Activated T-cell treated with anti-CD3 and anti-CD28 coated beads, Interleukin-2, amount 50 U/mL, for 24 hours (primary cell): ENCODE measurements at regions not wholly inside any gene's neighbourhood (a gene's known extent, or its start where the extent isn't known, plus 50 kb on each side); places are given as distances from the start of the nearest gene placed in this dataset.
A peak's percentile ranks its signal among the peaks of the same experiment; 100 is the strongest.
"Not testable (repeated sequence)": the region's sequence is repeated elsewhere in the genome, so short reads cannot be mapped to it uniquely, and the experiment has no call there.

Source experiments
- DNase-seq: peaks from one replicate; pipeline ENCODE4 v3.0.0-alpha.2; 2020
- H3K27ac Mint-ChIP-seq: 2 replicates; pipeline ENCODE4 v1.8.0; 2020; ENCODE audit warnings: mild to moderate bottlenecking, mixed read lengths
- H3K27me3 Mint-ChIP-seq: 2 replicates; pipeline ENCODE4 v1.8.0; 2020; ENCODE audit warnings: mixed read lengths
- H3K36me3 Mint-ChIP-seq: 2 replicates; pipeline ENCODE4 v1.8.0; 2020; ENCODE audit warnings: low read depth, mixed read lengths
- H3K4me1 Mint-ChIP-seq: 2 replicates; pipeline ENCODE4 v1.8.0; 2020; ENCODE audit warnings: low read depth, mixed read lengths
- H3K4me3 Mint-ChIP-seq: 2 replicates; pipeline ENCODE4 v1.8.0; 2020; ENCODE audit warnings: mild to moderate bottlenecking, moderate library complexity, mixed read lengths
- H3K9me3 Mint-ChIP-seq: 2 replicates; pipeline ENCODE4 v1.8.0; 2020; ENCODE audit warnings: mixed read lengths

DNA sequence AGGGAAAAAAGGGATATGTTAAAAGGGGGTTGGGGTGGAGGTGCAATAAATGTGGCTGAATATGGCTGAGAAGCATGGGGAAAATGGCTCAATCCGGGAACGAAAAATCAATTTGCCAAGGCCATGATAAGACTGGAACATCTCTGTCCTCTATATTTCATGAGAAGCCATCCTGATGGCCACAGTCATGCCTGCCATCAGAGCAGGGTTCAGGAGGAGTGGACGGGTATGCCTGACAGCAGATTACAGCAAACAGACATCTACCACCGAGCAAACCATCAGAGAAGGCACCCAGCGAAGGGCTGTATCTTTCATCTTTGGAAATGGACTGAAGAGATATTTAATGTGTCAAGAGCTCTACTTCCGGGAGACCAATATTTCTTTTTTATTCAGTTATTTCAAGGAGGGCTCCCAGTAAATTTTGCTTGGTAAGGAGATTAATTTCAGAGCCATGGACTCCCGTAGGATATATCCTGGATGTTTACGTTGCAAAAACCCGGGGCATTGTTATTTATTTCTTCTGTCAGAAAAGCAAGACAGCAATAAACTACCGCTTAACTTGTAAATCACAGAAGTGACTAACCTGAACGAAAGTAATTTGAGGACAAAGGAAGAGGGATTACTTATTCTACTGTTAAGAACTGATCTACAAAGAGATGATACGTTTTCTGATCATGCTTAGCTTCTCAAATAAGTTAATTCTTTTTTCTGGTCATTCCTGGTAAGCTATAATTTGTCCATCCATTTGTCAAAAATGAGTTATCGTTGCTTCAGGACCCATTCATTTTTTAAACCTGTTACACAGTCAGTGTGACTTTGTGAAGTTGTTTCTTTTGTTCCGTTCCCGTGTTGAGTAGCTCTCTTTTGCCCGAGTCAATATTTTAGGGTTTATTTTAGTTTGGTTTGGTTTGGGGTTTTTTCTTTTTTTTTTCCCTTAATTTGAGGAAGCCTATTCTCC lies 80.6 kb upstream of the CHD2 start:
- H3K4me3 Mint-ChIP-seq = peak overlapping the region; percentile 77
- H3K27ac Mint-ChIP-seq = peak overlapping the region; percentile 93
- no peak for DNase-seq
- H3K27me3 Mint-ChIP-seq = no peaks in the 10 kb centered on the region
- no peaks in the 10 kb centered on the region for H3K9me3 Mint-ChIP-seq
- H3K36me3 Mint-ChIP-seq = no peaks in the 10 kb centered on the region
- peaks cover 66% of the 10 kb centered on the region for H3K4me1 Mint-ChIP-seq

DNA sequence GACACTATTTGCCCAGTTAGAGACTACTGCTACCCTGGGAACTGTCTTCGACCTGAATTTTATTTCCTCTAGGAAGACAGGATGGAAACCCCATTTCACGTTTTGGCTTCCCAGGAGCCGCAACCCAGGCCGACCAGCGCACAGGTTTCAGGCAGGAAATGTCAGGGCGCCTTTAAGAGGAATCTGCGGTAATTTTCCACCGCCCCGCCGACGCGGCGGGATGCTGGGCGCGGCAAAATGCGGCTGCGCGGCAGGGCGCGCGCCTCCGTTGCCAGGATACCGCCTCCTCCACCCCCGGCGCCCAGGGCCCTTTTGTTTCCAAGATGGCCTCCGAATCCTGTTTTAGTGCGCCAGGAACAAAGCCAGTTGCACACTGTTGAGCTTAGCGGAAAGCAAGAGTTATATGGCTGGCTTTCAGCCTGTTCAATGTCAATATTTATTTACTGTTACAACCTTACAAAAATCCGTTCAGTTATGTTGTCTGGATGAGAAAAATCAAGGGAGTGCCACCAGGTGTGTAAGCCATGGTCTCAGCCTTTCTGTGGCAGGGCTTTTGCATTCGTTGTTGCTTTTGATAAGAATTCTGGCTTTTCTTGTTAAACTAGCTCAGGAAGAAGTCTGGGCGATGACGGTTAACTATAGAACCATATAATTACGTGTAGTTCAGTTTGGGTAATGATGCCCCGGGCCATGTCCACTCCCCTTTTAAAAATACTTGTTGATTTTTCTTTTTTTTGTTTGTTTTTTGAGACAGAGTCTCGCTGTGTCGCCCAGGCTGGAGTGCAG lies 79.7 kb upstream of the CHD2 start:
- no peaks in the 10 kb centered on the region for H3K36me3 Mint-ChIP-seq
- H3K4me1 Mint-ChIP-seq = peaks cover 66% of the 10 kb centered on the region
- no peaks in the 10 kb centered on the region for H3K27me3 Mint-ChIP-seq
- peak overlapping the region; percentile 93 for H3K27ac Mint-ChIP-seq
- H3K9me3 Mint-ChIP-seq = no peaks in the 10 kb centered on the region
- peak overlapping the region; percentile 77 for H3K4me3 Mint-ChIP-seq
- DNase-seq = peak; percentile 88

DNA sequence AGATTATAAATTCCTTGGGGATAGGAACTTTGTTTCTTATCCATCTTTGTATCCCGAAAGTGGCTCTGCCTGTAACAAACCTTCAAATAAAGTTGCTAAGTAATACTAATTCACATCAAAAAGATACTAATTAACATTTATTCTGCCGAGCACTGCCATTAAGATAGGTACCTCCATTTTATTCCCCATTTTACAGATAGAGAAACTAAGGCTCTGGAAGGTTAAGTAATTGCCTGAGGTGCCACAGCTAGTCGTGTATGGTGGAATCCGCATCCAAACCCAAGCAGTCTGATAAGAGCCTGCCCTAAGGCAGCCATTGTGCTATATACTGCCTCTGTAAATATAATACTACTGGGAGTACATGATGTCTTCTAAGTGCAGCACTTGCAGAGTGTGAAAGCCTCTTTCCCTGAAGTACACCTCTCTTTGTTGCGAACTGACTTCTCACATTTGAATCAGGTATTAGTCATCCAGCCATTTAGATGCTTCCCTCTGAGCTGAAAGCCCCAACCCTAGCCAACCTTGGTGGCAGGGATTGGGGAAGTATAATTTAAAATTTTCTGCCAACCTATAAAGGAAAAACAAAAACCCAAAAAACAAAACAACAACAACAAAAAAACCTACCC lies 78.5 kb upstream of the CHD2 start:
- peak overlapping the region; percentile 93 for H3K27ac Mint-ChIP-seq
- peaks cover 72% of the 10 kb centered on the region for H3K4me1 Mint-ChIP-seq

DNA sequence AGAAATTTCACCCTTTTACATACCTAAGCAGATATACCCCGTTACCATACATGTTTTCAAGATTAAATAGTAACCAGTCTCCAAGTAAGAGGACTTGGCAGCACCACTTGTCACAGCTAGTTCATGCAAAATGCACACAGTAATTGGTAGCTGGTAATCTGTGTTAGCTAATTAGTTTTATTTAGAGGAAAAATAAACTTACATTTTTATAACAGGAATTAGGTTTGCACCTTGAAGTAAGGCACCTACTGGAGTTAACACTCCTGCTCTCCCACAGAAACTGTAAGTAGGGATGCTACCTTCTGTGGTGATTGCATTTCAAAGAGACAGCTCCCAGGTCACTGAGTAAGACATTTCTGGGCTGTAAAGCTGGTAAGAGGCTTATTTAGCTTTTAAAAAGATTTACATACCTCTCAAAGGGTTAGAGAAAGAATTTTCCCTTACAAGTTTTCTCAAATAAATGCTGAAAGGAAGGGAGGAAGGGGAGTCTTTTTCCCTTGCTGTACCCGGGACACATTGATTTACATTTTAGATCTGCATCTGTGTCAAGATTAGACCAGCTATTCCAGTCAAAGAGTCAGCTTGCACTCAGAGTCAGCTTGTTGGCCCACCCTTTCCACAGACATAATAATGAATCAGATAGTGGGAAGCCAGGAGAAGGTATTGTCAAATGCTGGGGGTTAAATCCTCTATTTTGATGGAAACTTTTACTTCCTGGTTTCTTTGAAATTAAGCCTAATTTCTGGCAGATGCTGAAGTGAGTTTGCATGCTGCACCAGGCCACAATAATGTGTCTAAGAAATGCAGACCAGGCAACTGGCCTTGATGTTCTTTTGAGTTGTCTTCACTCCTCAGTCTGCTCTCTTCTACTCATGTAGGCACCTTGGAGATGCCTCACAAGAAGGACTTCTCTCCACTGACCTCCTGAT lies 77.6 kb upstream of the CHD2 start:
- Mint-ChIP-seq H3K36me3 (no peaks in the 10 kb centered on the region), H3K27me3 (no peaks in the 10 kb centered on the region), H3K9me3 (no peaks in the 10 kb centered on the region), H3K4me1 (peaks cover 66% of the 10 kb centered on the region), H3K4me3 (peak overlapping the region; percentile 64), H3K27ac (peak overlapping the region; percentile 93)
- DNase-seq = no peak

More for the DNA sequence above, 78.5 kb upstream of the CHD2 start:
- Mint-ChIP-seq H3K36me3 (no peaks in the 10 kb centered on the region), H3K9me3 (no peaks in the 10 kb centered on the region), H3K4me3 (peak overlapping the region; percentile 64), H3K27me3 (no peaks in the 10 kb centered on the region)
- peak; percentile 31 for DNase-seq

DNA sequence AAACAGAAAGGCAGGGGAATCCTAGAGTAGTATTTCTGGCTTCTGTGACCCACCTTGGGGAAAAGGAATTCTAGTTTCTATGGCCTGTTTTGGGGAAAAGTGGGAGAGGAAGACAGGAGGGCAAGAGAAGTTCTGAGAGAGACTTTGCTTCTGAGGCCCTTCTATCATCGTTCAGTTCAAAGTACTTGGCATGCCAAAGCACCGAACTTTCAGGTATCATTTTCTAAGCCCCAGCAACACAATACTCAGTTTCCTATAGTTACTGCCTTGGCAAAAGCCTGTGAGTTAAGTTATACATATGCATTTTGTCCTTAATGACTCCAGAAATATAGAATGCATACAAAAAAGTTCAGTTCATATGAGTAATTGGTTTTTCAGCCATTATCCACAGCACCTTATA lies 74.1 kb upstream of the CHD2 start:
- peaks cover 53% of the 10 kb centered on the region for H3K4me1 Mint-ChIP-seq
- no peak for DNase-seq

DNA sequence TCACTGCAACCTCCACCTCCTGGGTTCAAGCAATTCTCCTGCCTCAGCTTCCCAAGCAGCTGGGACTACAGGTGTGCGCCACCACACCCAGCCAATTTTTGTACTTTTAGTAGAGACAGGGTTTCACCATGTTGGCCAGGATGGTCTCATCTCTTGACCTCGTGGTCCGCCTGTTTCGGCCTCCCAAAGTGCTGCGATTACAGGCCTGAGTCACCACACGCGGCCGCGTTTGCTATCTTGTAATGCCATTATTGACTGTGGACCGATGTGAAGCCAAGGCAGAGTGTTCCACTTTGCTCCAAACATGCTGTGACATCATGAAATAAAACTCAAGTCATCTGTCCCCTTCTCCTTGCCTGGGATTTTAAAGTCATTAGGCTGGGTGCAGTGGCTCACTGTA lies 72.1 kb upstream of the CHD2 start:
- not testable (repeated sequence) for H3K4me3 Mint-ChIP-seq

More for the DNA sequence above, 74.1 kb upstream of the CHD2 start:
- no peak overlapping the region for H3K4me3 Mint-ChIP-seq
- H3K27me3 Mint-ChIP-seq = no peaks in the 10 kb centered on the region
- H3K9me3 Mint-ChIP-seq = no peaks in the 10 kb centered on the region
- peak overlapping the region; percentile 16 for H3K27ac Mint-ChIP-seq
- H3K36me3 Mint-ChIP-seq = no peaks in the 10 kb centered on the region

DNA sequence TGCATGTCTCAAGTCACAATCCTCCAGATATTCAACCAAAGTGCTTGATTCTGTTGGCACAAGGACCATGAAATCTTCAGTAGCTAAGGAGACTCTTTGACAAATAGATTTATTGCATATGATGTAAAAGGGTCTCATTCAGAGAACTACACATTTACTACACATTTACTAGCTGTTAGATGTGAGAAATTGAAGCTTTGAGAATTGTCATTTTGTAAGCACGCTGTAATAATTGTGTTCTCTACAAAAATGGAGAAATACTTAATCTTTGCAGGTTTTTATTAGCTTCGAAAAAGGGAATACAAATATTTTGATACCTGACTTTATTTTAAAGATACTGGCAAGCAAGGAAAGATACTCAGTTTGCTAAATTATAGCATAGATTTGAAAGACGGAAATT lies 70.2 kb upstream of the CHD2 start:
- Mint-ChIP-seq H3K4me3 (no peak overlapping the region), H3K36me3 (no peaks in the 10 kb centered on the region), H3K27me3 (no peaks in the 10 kb centered on the region), H3K9me3 (no peaks in the 10 kb centered on the region), H3K4me1 (peaks cover 65% of the 10 kb centered on the region), H3K27ac (peak overlapping the region; percentile 99)
- DNase-seq = no peak

More for the DNA sequence above, 72.1 kb upstream of the CHD2 start:
- not testable (repeated sequence) for H3K9me3 Mint-ChIP-seq, H3K27me3 Mint-ChIP-seq, H3K27ac Mint-ChIP-seq, H3K36me3 Mint-ChIP-seq, DNase-seq
- peaks cover 55% of the 10 kb centered on the region for H3K4me1 Mint-ChIP-seq

DNA sequence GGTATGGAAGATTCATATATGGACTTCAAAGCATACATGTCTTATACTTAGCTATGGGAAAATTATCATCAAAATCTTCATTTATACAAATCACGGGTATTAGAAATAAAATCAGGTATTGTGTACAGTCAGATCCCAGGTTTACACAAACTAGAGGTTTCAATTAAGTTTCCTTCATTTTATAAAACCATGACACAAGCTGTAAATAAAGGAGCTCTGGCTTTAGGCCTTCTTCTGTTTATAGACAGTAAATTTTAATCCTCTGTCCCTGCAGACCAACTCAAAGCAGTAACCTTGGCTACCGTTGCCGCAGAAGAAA lies 68.8 kb upstream of the CHD2 start:
- Mint-ChIP-seq H3K27ac (peak overlapping the region; percentile 99), H3K4me3 (peak overlapping the region; percentile 70), H3K27me3 (no peaks in the 10 kb centered on the region), H3K9me3 (no peaks in the 10 kb centered on the region), H3K4me1 (peaks cover 57% of the 10 kb centered on the region), H3K36me3 (no peaks in the 10 kb centered on the region)
- no peak for DNase-seq

DNA sequence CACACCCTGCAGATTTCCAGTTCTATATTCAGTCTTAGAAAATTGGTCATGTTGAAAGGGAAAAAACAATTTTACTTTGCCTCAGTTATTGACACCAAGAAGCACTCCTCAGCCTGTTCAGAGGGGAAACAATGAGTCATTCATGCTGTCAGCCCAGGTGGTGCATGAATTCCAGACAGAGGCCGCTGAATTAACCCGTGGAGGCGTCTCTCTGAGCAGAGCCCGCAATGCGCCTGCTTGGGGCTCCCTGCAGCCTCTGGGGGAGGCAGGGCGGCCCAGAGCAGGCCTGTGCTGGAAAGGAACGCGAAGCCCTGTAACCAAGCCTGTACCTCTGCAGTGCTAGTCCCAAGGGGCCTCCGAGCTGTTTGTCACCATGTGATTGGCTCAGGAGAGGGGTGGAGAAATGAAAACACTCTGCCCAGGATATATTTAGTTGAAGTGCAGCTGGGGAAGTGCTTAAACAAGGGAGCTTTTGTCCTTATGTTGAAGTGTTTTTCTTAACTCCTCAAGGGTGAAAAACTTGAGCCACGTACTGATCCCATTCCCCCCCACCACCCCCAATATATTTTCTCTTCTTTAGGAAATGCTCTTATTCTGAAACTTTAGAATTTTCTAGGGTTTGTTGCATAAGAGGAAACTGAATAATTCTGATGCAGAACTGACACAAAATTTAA lies 68.3 kb upstream of the CHD2 start:
- no peaks in the 10 kb centered on the region for H3K9me3 Mint-ChIP-seq
- peak overlapping the region; percentile 70 for H3K4me3 Mint-ChIP-seq
- DNase-seq = peak; percentile 88
- H3K36me3 Mint-ChIP-seq = no peaks in the 10 kb centered on the region
- H3K27me3 Mint-ChIP-seq = no peaks in the 10 kb centered on the region
- H3K4me1 Mint-ChIP-seq = peaks cover 57% of the 10 kb centered on the region
- H3K27ac Mint-ChIP-seq = peak overlapping the region; percentile 99

DNA sequence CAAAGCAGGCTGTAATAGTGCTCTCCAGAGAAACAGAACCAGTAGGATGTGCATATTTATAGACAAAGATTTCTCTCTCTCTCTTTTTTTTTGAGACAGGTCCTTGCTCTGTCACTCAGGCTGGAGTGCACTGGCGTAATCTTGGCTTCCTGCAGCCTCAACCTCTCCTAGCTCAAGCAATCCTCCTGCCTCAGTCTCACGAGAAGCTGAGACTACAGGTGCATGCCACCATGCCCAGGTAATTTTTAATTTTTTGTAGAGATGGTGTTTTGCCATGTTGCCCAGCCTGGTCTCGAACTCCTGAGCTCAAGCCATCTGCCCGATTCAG lies 67.1 kb upstream of the CHD2 start:
- no peaks in the 10 kb centered on the region for H3K27me3 Mint-ChIP-seq
- H3K4me1 Mint-ChIP-seq = peaks cover 63% of the 10 kb centered on the region
- no peaks in the 10 kb centered on the region for H3K9me3 Mint-ChIP-seq
- DNase-seq = no peak
- no peaks in the 10 kb centered on the region for H3K36me3 Mint-ChIP-seq
- peak overlapping the region; percentile 99 for H3K27ac Mint-ChIP-seq
- H3K4me3 Mint-ChIP-seq = peak overlapping the region; percentile 70

DNA sequence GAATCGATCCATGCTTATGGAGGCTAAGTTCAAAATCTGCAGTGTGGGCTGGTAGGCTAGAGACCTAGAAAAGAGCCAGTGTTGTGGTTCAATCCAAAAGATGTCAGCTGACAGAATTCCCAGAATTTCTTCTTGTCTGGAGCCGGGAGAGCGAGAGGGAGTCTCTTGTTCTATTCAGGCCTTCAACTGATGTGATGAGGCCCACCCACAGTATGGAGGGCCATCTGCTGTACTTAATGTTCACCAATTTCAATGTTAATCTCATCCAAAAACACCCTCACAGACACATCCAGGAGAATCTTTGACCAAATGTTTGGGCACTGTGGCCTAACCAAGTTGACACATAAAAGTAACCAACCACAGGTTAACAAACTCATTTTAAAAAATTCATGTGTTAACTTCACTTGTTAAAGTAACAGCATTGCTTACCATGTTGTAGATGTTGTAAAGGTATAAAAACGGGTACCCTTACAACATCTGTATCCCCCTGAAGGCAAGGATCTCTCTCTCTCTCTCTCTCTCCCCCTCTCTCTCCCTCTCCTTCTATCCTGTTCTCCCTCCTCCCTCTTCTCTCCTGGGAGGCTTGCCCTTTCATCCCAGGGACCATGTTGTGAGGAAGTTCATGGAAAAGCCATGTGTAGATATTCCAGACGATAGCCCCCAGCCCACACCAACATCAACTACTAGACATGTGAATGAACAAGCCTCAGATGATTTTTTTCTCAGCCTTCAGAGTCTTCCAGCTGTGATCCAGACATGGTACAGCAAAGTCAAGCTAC lies 66.4 kb upstream of the CHD2 start:
- no peaks in the 10 kb centered on the region for H3K9me3 Mint-ChIP-seq
- H3K27ac Mint-ChIP-seq = peak overlapping the region; percentile 99
- no peak for DNase-seq
- H3K27me3 Mint-ChIP-seq = no peaks in the 10 kb centered on the region
- H3K4me3 Mint-ChIP-seq = peak overlapping the region; percentile 70
- H3K4me1 Mint-ChIP-seq = peaks cover 67% of the 10 kb centered on the region
- no peaks in the 10 kb centered on the region for H3K36me3 Mint-ChIP-seq

DNA sequence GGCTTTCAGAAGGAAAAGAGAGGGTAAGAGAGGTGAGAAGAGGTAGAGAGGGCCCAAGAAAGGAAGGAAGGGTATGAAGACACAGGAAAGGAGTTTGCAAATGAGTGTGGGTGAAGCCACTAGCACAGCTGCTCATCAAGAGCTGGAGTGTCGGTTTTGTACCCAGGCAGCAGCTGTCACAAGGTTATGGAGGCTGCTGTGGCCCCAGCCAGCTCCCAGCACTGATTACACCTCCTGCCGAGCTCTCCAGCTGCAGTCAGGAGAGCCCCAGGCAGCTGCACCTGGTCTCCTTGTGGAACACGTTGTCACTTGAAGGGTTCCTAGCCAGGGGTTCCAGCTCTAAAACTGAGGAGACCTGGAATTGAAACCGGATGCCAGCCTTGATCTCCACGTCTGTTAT lies 60.4 kb upstream of the CHD2 start:
- H3K9me3 Mint-ChIP-seq = no peaks in the 10 kb centered on the region
- no peaks in the 10 kb centered on the region for H3K27me3 Mint-ChIP-seq
- H3K36me3 Mint-ChIP-seq = no peaks in the 10 kb centered on the region
- peaks cover 44% of the 10 kb centered on the region for H3K4me1 Mint-ChIP-seq
- peak overlapping the region; percentile 6 for H3K4me3 Mint-ChIP-seq
- no peak for DNase-seq
- H3K27ac Mint-ChIP-seq = peak overlapping the region; percentile 83

DNA sequence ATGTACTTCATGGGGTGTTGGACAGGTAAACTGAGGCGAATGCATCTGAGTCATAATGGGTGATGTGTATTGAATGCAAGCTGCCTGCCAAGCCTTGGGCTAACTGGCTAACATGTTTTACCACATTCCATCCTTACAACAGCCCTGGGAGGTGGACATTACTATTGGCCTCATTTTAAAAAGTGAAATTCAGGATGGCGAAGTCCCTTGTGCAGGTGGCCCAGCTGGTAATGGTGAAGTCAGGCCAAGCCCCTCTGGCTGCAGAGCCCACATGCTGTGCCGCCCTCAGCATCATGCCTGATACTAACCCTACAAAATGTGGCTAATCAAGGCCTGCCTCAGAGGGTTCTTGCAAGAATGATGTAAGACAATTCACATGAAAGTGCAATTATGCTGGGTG lies 60.0 kb upstream of the CHD2 start:
- Mint-ChIP-seq H3K4me1 (peaks cover 46% of the 10 kb centered on the region), H3K27me3 (no peaks in the 10 kb centered on the region), H3K4me3 (peak overlapping the region; percentile 6), H3K9me3 (no peaks in the 10 kb centered on the region), H3K36me3 (no peaks in the 10 kb centered on the region), H3K27ac (peak overlapping the region; percentile 83)
- DNase-seq = no peak
